GM19239 (cell line): ENCODE measurements at regions not wholly inside any gene's neighbourhood (a gene's known extent, or its start where the extent isn't known, plus 50 kb on each side); places are given as distances from the start of the nearest gene placed in this dataset.

Experiments used
- DNase-seq: peaks from one replicate; pipeline ENCODE4 v3.0.0; 2011; ENCODE audit warnings: low spot score; ENCODE audit not compliant: insufficient read length
- FAIRE-seq: peaks from 2 replicates; lab custom pipeline; 2011; peaks lifted over from hg19 to GRCh38; lab: Jason Lieb, UNC

- FAIRE-seq, result no peak
Observed at GRCh38 chr18:46315161-46315560, 211.0 kb downstream of the HAUS1 start.

GRCh38 chr18:46318356-46318755 is 214.2 kb downstream of the HAUS1 start:
- FAIRE-seq, result no peak
- DNase-seq, result no peak

More at GRCh38 chr18:46315161-46315560, 211.0 kb downstream of the HAUS1 start:
- DNase-seq, result no peak

GRCh38 chr18:46319783-46320182 is 215.6 kb downstream of the HAUS1 start:
- FAIRE-seq (no peak), DNase-seq (no peak)

- DNase-seq, result no peak
- no peak for FAIRE-seq
Observed at GRCh38 chr18:46320297-46320696, 216.1 kb downstream of the HAUS1 start.

- FAIRE-seq (no peak), DNase-seq (no peak)
Observed at GRCh38 chr18:46320928-46321711, 216.9 kb downstream of the HAUS1 start.

GRCh38 chr18:46321955-46322354 is 217.8 kb downstream of the HAUS1 start:
- no peak for FAIRE-seq
- no peak for DNase-seq

- no peak for FAIRE-seq
- no peak for DNase-seq
Observed at GRCh38 chr18:46322411-46322891, 218.3 kb downstream of the HAUS1 start.

- DNase-seq (no peak), FAIRE-seq (no peak)
Observed at GRCh38 chr18:46322941-46323340, 218.8 kb downstream of the HAUS1 start.

- DNase-seq (no peak), FAIRE-seq (peak; percentile 47)
Observed at GRCh38 chr18:46324087-46324955, 220.1 kb downstream of the HAUS1 start.

- DNase-seq, result no peak
- FAIRE-seq, result no peak
Observed at GRCh38 chr18:46325895-46326294, 221.7 kb downstream of the HAUS1 start.

- DNase-seq (no peak), FAIRE-seq (no peak)
Observed at GRCh38 chr18:46329736-46330246, 225.6 kb downstream of the HAUS1 start.

- DNase-seq (no peak), FAIRE-seq (no peak)
Observed at GRCh38 chr18:46331316-46331715, 227.1 kb downstream of the HAUS1 start.

- FAIRE-seq (no peak), DNase-seq (no peak)
Observed at GRCh38 chr18:46332286-46332801, 228.2 kb downstream of the HAUS1 start.

GRCh38 chr18:46332921-46333341 is 228.7 kb downstream of the HAUS1 start:
- FAIRE-seq (no peak), DNase-seq (no peak)

GRCh38 chr18:46333431-46334135 is 229.4 kb downstream of the HAUS1 start:
- FAIRE-seq (no peak), DNase-seq (no peak)

- DNase-seq, result no peak
- no peak for FAIRE-seq
Observed at GRCh38 chr18:46334868-46335281, 230.7 kb downstream of the HAUS1 start.

GRCh38 chr18:46335534-46336101 is 231.4 kb downstream of the HAUS1 start:
- DNase-seq (no peak), FAIRE-seq (no peak)

- no peak for FAIRE-seq
- no peak for DNase-seq
Observed at GRCh38 chr18:46336278-46337111, 232.3 kb downstream of the HAUS1 start.

- DNase-seq, result no peak
- FAIRE-seq, result no peak
Observed at GRCh38 chr18:46337271-46337670, 233.1 kb downstream of the HAUS1 start.
